HG03135 (cell line): ENCODE measurements at regions not wholly inside any gene's neighbourhood (a gene's known extent, or its start where the extent isn't known, plus 50 kb on each side); places are given as distances from the start of the nearest gene placed in this dataset.

Experiments used
- ATAC-seq: cut with Tn5 transposase; IDR thresholded peaks from one replicate; pipeline ENCODE4 v1.9.1; 2021; ENCODE audit warnings: mild to moderate bottlenecking, moderate library complexity; ENCODE audit not compliant: unreplicated experiment

DNA sequence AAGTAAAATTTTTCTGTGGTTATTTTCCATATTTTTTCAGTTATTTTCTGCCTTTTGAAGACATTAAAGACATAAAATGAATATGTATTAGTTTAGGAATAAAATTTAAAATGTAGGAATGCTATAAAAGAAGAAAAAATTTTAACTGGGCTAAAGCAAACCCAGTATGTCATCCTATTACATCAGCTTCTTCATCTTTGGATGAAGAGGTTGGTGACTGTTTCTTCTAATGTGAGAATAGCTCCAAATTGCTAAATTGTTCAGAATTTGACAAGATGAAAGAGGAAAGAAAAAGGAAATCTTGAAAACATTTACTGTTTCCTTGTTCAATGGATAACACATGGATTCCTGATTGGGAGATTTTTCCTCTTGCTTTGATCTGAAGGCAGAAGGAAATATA is 52.7 kb upstream of the PZP start:
- ATAC-seq: no peak

DNA sequence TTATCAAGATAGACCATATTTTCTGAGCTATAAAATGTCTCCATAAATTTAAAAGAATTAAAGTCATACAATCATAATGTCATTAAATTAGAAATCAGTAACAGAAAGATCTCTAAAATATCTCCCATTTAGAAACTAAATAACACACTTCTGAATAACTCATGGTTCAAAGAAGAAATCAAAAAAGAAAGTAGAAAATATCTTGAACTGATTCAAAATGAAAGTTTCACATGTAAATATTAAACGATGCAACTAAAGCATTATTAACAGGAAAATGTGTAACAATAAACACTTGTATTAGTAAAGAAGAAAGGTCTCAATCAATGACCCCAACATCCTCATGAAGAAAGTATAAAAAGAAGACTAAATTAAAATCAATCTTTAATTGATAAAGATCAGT is 50.5 kb upstream of the PZP start:
- no peak for ATAC-seq
